Astrocyte (in vitro differentiated cells and primary cell): ENCODE measurements at regions not wholly inside any gene's neighbourhood (a gene's known extent, or its start where the extent isn't known, plus 50 kb on each side); places are given as distances from the start of the nearest gene placed in this dataset.

Experiments used
- CTCF ChIP-seq: IDR thresholded peaks from 2 replicates; pipeline ENCODE4 v1.5.1; 2011; ENCODE audit warnings: low read depth, mild to moderate bottlenecking, inconsistent platforms, low read length, moderate library complexity; ENCODE audit not compliant: insufficient read depth
- EZH2 ChIP-seq: IDR thresholded peaks from 2 replicates; pipeline ENCODE4 v1.6.1; 2012; ENCODE audit warnings: mild to moderate bottlenecking, low read length, inconsistent platforms; ENCODE audit not compliant: insufficient read depth

- TF ChIP-seq CTCF = no peak
- TF ChIP-seq EZH2 = no peak
Observed at GRCh38 chr15:70533931-70534742, 229.2 kb downstream of the UACA start.
